ENCODE measurements at regions not wholly inside any gene's neighbourhood (a gene's known extent, or its start where the extent isn't known, plus 50 kb on each side); places are given as distances from the start of the nearest gene placed in this dataset.

- TF ChIP-seq CTCF (IDR thresholded peaks at IDR 0.05) (no peak), POLR2A (IDR thresholded peaks at IDR 0.05) (no peak)
Observed at GRCh38 chr7:42468471-42468870, 231.5 kb upstream of the GLI3 start.
